ENCODE measurements at regions not wholly inside any gene's neighbourhood (a gene's known extent, or its start where the extent isn't known, plus 50 kb on each side); places are given as distances from the start of the nearest gene placed in this dataset.

DNA sequence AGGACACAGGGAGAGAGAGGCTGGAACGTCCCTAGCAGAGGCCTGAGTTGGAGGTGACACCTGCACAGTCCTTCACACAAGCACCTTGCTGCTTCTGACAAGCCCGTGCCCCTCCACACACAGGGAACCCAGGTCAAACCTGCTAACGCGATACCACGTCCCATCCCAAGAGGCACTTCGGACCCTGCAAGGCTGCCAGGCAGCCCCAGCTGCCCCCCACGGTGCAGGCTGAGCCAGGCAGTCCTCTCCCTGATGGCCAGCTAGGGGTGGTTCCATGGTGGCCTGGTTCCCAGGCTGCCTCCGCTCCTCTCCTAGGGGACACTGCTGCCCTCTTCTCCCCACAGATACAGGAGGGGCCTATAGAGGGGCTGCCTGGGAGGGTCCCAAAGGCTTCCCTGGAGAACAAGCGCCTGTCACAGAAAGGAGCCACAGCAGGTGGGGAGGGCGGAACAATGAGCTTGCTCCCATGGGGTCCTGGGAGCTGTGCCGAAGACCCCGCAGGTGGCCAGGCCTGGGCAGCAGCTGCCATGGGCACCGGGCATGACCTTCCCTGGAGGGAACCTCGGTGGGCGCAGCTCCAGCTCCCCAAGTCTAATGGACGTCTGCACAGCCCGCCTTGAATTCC is 434.2 kb upstream of the MYT1L start:
- TF ChIP-seq, protein P1, sequence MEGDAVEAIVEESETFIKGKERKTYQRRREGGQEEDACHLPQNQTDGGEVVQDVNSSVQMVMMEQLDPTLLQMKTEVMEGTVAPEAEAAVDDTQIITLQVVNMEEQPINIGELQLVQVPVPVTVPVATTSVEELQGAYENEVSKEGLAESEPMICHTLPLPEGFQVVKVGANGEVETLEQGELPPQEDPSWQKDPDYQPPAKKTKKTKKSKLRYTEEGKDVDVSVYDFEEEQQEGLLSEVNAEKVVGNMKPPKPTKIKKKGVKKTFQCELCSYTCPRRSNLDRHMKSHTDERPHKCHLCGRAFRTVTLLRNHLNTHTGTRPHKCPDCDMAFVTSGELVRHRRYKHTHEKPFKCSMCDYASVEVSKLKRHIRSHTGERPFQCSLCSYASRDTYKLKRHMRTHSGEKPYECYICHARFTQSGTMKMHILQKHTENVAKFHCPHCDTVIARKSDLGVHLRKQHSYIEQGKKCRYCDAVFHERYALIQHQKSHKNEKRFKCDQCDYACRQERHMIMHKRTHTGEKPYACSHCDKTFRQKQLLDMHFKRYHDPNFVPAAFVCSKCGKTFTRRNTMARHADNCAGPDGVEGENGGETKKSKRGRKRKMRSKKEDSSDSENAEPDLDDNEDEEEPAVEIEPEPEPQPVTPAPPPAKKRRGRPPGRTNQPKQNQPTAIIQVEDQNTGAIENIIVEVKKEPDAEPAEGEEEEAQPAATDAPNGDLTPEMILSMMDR (IDR thresholded peaks at IDR 0.05 in 4 of 5, conservative IDR thresholded peaks at IDR 0.05 in 1 of 5): no peak
- TF ChIP-seq POLR2A (IDR thresholded peaks at IDR 0.05): no peak

Measured in gastrocnemius medialis (tissue), 4 donors.